ENCODE measurements at regions not wholly inside any gene's neighbourhood (a gene's known extent, or its start where the extent isn't known, plus 50 kb on each side); places are given as distances from the start of the nearest gene placed in this dataset.

DNA sequence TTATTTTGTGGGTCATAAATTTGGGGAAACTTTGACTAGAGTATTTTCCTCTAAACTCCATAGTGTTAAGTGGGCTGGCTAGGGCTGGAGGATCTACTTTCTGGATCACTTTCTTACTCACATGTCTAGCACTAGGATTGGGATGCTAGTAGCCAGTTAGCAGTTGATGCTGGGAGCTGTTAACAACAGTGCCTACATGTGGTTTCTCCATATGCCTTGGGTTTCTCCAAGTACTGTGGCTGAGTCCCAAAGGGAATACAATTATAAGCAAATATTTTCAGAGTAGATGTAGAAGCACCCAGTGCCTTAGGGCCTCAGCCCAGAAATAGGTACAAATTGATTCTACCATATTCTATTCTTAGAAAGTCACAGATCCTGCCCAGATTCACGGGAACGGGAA is 1614.9 kb downstream of the ARAP2 start:
- no peaks in the 10 kb centered on the region for H3K4me1 Mint-ChIP-seq
- TF ChIP-seq, protein P1, sequence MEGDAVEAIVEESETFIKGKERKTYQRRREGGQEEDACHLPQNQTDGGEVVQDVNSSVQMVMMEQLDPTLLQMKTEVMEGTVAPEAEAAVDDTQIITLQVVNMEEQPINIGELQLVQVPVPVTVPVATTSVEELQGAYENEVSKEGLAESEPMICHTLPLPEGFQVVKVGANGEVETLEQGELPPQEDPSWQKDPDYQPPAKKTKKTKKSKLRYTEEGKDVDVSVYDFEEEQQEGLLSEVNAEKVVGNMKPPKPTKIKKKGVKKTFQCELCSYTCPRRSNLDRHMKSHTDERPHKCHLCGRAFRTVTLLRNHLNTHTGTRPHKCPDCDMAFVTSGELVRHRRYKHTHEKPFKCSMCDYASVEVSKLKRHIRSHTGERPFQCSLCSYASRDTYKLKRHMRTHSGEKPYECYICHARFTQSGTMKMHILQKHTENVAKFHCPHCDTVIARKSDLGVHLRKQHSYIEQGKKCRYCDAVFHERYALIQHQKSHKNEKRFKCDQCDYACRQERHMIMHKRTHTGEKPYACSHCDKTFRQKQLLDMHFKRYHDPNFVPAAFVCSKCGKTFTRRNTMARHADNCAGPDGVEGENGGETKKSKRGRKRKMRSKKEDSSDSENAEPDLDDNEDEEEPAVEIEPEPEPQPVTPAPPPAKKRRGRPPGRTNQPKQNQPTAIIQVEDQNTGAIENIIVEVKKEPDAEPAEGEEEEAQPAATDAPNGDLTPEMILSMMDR (IDR thresholded peaks at IDR 0.05) = no peak
- no peaks in the 10 kb centered on the region for H3K27me3 ChIP-seq (ENCODE audit: control insufficient read depth, insufficient read depth, low read length)
- ATAC-seq = no peak
- no peaks in the 10 kb centered on the region for H3K4me1 ChIP-seq (ENCODE audit: control insufficient read depth, insufficient read depth, low read length)
- WGBS (ENCODE audit: insufficient coverage) = no CpG with 5 or more reads among the region's 2 CpGs
- no peaks in the 10 kb centered on the region for H3K36me3 ChIP-seq (ENCODE audit: control insufficient read depth, insufficient read depth, low read length)
- H3K27me3 Mint-ChIP-seq (ENCODE audit: low read depth in 2 of 2) = no peaks in the 10 kb centered on the region
- H3K9me3 ChIP-seq (ENCODE audit: control insufficient read depth, insufficient read depth, low read length) = peaks cover 6% of the 10 kb centered on the region
- H3K27ac ChIP-seq (ENCODE audit: low read length) = no peak overlapping the region
- no peak overlapping the region for H3K4me3 ChIP-seq (ENCODE audit: low read length)
- no peak overlapping the region for H3K27ac Mint-ChIP-seq
- peaks cover 11 to 19% of the 10 kb centered on the region in 2 donors for H3K9me3 Mint-ChIP-seq
- H3K4me3 Mint-ChIP-seq = no peak overlapping the region
- no peak for DNase-seq
- H3K36me3 Mint-ChIP-seq = no peaks in the 10 kb centered on the region
- intact Hi-C loops (cut with micrococcal nuclease) = no loop called here

GRCh38 chr4:34633241-34633640 is 1611.1 kb downstream of the ARAP2 start:
- Histone ChIP-seq H3K36me3 (ENCODE audit: control insufficient read depth, insufficient read depth, low read length) (no peaks in the 10 kb centered on the region), H3K9me3 (ENCODE audit: control insufficient read depth, insufficient read depth, low read length) (peaks cover 6% of the 10 kb centered on the region), H3K27me3 (ENCODE audit: control insufficient read depth, insufficient read depth, low read length) (no peaks in the 10 kb centered on the region), H3K4me3 (ENCODE audit: low read length) (no peak overlapping the region), H3K27ac (ENCODE audit: low read length) (no peak overlapping the region), H3K4me1 (ENCODE audit: control insufficient read depth, insufficient read depth, low read length) (no peaks in the 10 kb centered on the region)
- TF ChIP-seq, protein P1 (IDR thresholded peaks at IDR 0.05) = no peak
- H3K27me3 Mint-ChIP-seq (ENCODE audit: low read depth in 2 of 2) = no peaks in the 10 kb centered on the region
- H3K4me1 Mint-ChIP-seq = no peaks in the 10 kb centered on the region
- H3K27ac Mint-ChIP-seq = no peak overlapping the region
- peaks cover 8 to 15% of the 10 kb centered on the region in 2 donors for H3K9me3 Mint-ChIP-seq
- intact Hi-C loops (cut with micrococcal nuclease) = no loop called here
- H3K36me3 Mint-ChIP-seq = no peaks in the 10 kb centered on the region
- DNase-seq (no peak), ATAC-seq (no peak)
- no peak overlapping the region for H3K4me3 Mint-ChIP-seq
- WGBS (ENCODE audit: insufficient coverage) = 75% methylated on average over 2 of the region's 2 CpGs

- Mint-ChIP-seq H3K4me3 (no peak overlapping the region), H3K36me3 (no peaks in the 10 kb centered on the region), H3K4me1 (no peaks in the 10 kb centered on the region), H3K9me3 (peaks cover 5 to 10% of the 10 kb centered on the region in 2 donors), H3K27me3 (ENCODE audit: low read depth in 2 of 2) (no peaks in the 10 kb centered on the region), H3K27ac (no peak overlapping the region)
- intact Hi-C loops (cut with micrococcal nuclease) = no loop called here
- H3K4me1 ChIP-seq (ENCODE audit: control insufficient read depth, insufficient read depth, low read length) = no peaks in the 10 kb centered on the region
- H3K27me3 ChIP-seq (ENCODE audit: control insufficient read depth, insufficient read depth, low read length) = no peaks in the 10 kb centered on the region
- H3K36me3 ChIP-seq (ENCODE audit: control insufficient read depth, insufficient read depth, low read length) = no peaks in the 10 kb centered on the region
- peaks cover 12% of the 10 kb centered on the region for H3K9me3 ChIP-seq (ENCODE audit: control insufficient read depth, insufficient read depth, low read length)
- H3K4me3 ChIP-seq (ENCODE audit: low read length) = no peak overlapping the region
- no peak overlapping the region for H3K27ac ChIP-seq (ENCODE audit: low read length)
- DNase-seq (no peak), ATAC-seq (no peak)
- 89% methylated on average over 2 of the region's 2 CpGs for WGBS (ENCODE audit: insufficient coverage)
- TF ChIP-seq, protein P1 (IDR thresholded peaks at IDR 0.05) = no peak
These were observed 1607.7 kb downstream of the ARAP2 start for GRCh38 chr4:34636623-34637022.

DNA sequence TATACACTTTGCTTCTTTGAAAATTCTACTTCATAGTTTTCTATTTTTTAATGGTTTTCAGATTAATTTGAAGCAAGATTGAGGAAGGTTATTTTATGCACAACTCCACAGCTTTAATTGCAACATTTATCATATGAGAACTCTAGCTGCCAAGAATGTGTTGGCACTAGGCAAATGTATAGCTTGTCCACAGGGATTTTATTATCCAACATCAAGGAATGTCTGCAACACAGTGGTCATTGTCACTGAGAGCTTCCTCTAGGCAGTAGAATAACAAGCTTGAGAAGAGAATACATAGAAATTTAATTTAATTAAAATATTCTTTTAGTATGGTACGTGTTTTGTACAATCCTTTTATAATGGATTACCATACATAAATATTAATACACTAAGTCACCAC is 1600.8 kb downstream of the ARAP2 start:
- Histone ChIP-seq H3K4me1 (ENCODE audit: control insufficient read depth, insufficient read depth, low read length) (no peaks in the 10 kb centered on the region), H3K4me3 (ENCODE audit: low read length) (no peak overlapping the region), H3K27ac (ENCODE audit: low read length) (no peak overlapping the region), H3K27me3 (ENCODE audit: control insufficient read depth, insufficient read depth, low read length) (no peaks in the 10 kb centered on the region), H3K9me3 (ENCODE audit: control insufficient read depth, insufficient read depth, low read length) (peaks cover 12% of the 10 kb centered on the region), H3K36me3 (ENCODE audit: control insufficient read depth, insufficient read depth, low read length) (no peaks in the 10 kb centered on the region)
- ATAC-seq (no peak), DNase-seq (no peak)
- Mint-ChIP-seq H3K36me3 (no peaks in the 10 kb centered on the region), H3K27me3 (ENCODE audit: low read depth in 2 of 2) (no peaks in the 10 kb centered on the region), H3K9me3 (peaks cover 8 to 11% of the 10 kb centered on the region in 2 donors), H3K4me1 (no peaks in the 10 kb centered on the region), H3K27ac (no peak overlapping the region), H3K4me3 (no peak overlapping the region)
- intact Hi-C loops (cut with micrococcal nuclease) = no loop called here
- TF ChIP-seq, protein P1 (IDR thresholded peaks at IDR 0.05) = no peak
- no CpG with 5 or more reads among the region's 1 CpG for WGBS (ENCODE audit: insufficient coverage)

All from natural killer cell (primary cell).